HepG2 (cell line): ENCODE measurements at regions not wholly inside any gene's neighbourhood (a gene's known extent, or its start where the extent isn't known, plus 50 kb on each side); places are given as distances from the start of the nearest gene placed in this dataset.

ENCODE experiments used
- CTCF ChIP-seq: sonication (generic); formaldehyde crosslinking; IDR thresholded peaks from 2 replicates; pipeline ENCODE4 v1.5.0; 2020; ENCODE audit warnings: mild to moderate bottlenecking, missing genetic modification reagents, moderate library complexity
- KLF13 ChIP-seq: sonication (generic); formaldehyde crosslinking; IDR thresholded peaks from 2 replicates; pipeline ENCODE4 v1.4.0; 2020; ENCODE audit warnings: mild to moderate bottlenecking, missing genetic modification reagents
- MXI1 ChIP-seq: IDR thresholded peaks from 3 replicates; pipeline ENCODE4 v1.6.1; 2012; ENCODE audit warnings: low read depth, low read length, inconsistent platforms, borderline replicate concordance
- RFX5 ChIP-seq: IDR thresholded peaks from 2 replicates; pipeline ENCODE4 v1.6.1; 2011; ENCODE audit warnings: low read depth, low read length, improper control_type of control experiment
- SP4 ChIP-seq: sonication (generic); formaldehyde crosslinking; IDR thresholded peaks from 2 replicates; pipeline ENCODE4 v1.8.1; 2023; ENCODE audit warnings: mild to moderate bottlenecking, missing genetic modification reagents
- ZNF138 ChIP-seq: sonication (generic); formaldehyde crosslinking; IDR thresholded peaks from 2 replicates; pipeline ENCODE4 v1.5.0; 2020; ENCODE audit warnings: mild to moderate bottlenecking, low read depth, missing genetic modification reagents
- TF ChIP-seq, protein P1 (sequence below): IDR thresholded peaks from 2 replicates; pipeline ENCODE4 v1.6.1; 2016; ENCODE audit warnings: low read depth

GRCh38 chr18:61756244-61756643, 136.6 kb downstream of the RNF152 start:
- no peak for TF ChIP-seq MXI1
- TF ChIP-seq CTCF (CRISPR knock-in tag), result no peak
- TF ChIP-seq KLF13, result no peak
- no peak for TF ChIP-seq SP4 (CRISPR knock-in tag)
- no peak for TF ChIP-seq RFX5
- TF ChIP-seq, protein P1, sequence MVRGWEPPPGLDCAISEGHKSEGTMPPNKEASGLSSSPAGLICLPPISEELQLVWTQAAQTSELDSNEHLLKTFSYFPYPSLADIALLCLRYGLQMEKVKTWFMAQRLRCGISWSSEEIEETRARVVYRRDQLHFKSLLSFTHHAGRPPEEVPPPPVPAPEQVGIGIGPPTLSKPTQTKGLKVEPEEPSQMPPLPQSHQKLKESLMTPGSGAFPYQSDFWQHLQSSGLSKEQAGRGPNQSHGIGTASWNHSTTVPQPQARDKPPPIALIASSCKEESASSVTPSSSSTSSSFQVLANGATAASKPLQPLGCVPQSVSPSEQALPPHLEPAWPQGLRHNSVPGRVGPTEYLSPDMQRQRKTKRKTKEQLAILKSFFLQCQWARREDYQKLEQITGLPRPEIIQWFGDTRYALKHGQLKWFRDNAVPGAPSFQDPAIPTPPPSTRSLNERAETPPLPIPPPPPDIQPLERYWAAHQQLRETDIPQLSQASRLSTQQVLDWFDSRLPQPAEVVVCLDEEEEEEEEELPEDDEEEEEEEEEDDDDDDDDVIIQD (CRISPR knock-in tag), result no peak
- no peak for TF ChIP-seq ZNF138 (CRISPR knock-in tag)
